Activated CD8-positive, alpha-beta memory T cell treated with anti-CD3 and anti-CD28 coated beads, Interleukin-2, amount 50 U/mL, for 1 hour (primary cell): ENCODE measurements at regions not wholly inside any gene's neighbourhood (a gene's known extent, or its start where the extent isn't known, plus 50 kb on each side); places are given as distances from the start of the nearest gene placed in this dataset.
"Not testable (repeated sequence)": the region's sequence is repeated elsewhere in the genome, so short reads cannot be mapped to it uniquely, and the experiment has no call there.

ENCODE experiments used
- DNase-seq: peaks from one replicate; pipeline ENCODE4 v3.0.0-alpha.2; 2020; ENCODE audit errors: extremely low read depth

GRCh38 chr5:100232736-100233135, 302.4 kb upstream of the FAM174A start:
- no peak for DNase-seq

GRCh38 chr5:100188778-100189177, 346.4 kb upstream of the FAM174A start:
- no peak for DNase-seq

- DNase-seq = no peak
Observed at GRCh38 chr5:100188339-100188738, 346.8 kb upstream of the FAM174A start.

GRCh38 chr5:100186181-100186580, 349.0 kb upstream of the FAM174A start:
- DNase-seq = no peak

- DNase-seq = no peak
Observed at GRCh38 chr5:100182402-100182801, 352.8 kb upstream of the FAM174A start.

GRCh38 chr5:100175346-100175745, 359.8 kb upstream of the FAM174A start:
- DNase-seq = no peak

- no peak for DNase-seq
Observed at GRCh38 chr5:100165309-100165708, 369.9 kb upstream of the FAM174A start.

GRCh38 chr5:100161868-100162267, 373.3 kb upstream of the FAM174A start:
- DNase-seq = no peak

GRCh38 chr5:100157066-100157465, 378.1 kb upstream of the FAM174A start:
- no peak for DNase-seq

- DNase-seq = no peak
Observed at GRCh38 chr5:100148239-100148638, 386.9 kb upstream of the FAM174A start.

- no peak for DNase-seq
Observed at GRCh38 chr5:100142607-100143006, 392.6 kb upstream of the FAM174A start.

- DNase-seq = no peak
Observed at GRCh38 chr5:100131161-100131560, 404.0 kb upstream of the FAM174A start.

GRCh38 chr5:100130307-100130706, 404.9 kb upstream of the FAM174A start:
- no peak for DNase-seq

GRCh38 chr5:100119903-100120302, 415.3 kb upstream of the FAM174A start:
- no peak for DNase-seq

- DNase-seq = no peak
Observed at GRCh38 chr5:100110497-100110896, 424.7 kb upstream of the FAM174A start.

GRCh38 chr5:100108883-100109282, 426.3 kb upstream of the FAM174A start:
- DNase-seq = no peak

GRCh38 chr5:100103592-100104119, 431.5 kb upstream of the FAM174A start:
- DNase-seq = not testable (repeated sequence)

- DNase-seq = not testable (repeated sequence)
Observed at GRCh38 chr5:100101466-100101865, 433.7 kb upstream of the FAM174A start.

GRCh38 chr5:100096328-100096727, 438.8 kb upstream of the FAM174A start:
- DNase-seq = not testable (repeated sequence)

- not testable (repeated sequence) for DNase-seq
Observed at GRCh38 chr5:100080703-100081102, 454.5 kb upstream of the FAM174A start.

GRCh38 chr5:100079163-100079562, 456.0 kb upstream of the FAM174A start:
- not testable (repeated sequence) for DNase-seq

GRCh38 chr5:100066020-100066419, 469.2 kb upstream of the FAM174A start:
- DNase-seq = not testable (repeated sequence)

GRCh38 chr5:100043475-100043874, 491.7 kb upstream of the FAM174A start:
- no peak for DNase-seq

GRCh38 chr5:100026606-100027005, 508.6 kb upstream of the FAM174A start:
- no peak for DNase-seq
